AG09319 (cell line): ENCODE measurements at regions not wholly inside any gene's neighbourhood (a gene's known extent, or its start where the extent isn't known, plus 50 kb on each side); places are given as distances from the start of the nearest gene placed in this dataset.

Source experiments
- DNase-seq: peaks from one replicate; pipeline ENCODE4 v3.0.0-alpha.2; 2010; ENCODE audit warnings: low read depth; ENCODE audit errors: extremely low read depth
- TF ChIP-seq, protein P1 (sequence below): IDR thresholded peaks from 2 replicates; pipeline ENCODE4 v1.5.1; 2011; ENCODE audit warnings: low read depth, mild to moderate bottlenecking, inconsistent platforms, low read length, moderate library complexity

DNA sequence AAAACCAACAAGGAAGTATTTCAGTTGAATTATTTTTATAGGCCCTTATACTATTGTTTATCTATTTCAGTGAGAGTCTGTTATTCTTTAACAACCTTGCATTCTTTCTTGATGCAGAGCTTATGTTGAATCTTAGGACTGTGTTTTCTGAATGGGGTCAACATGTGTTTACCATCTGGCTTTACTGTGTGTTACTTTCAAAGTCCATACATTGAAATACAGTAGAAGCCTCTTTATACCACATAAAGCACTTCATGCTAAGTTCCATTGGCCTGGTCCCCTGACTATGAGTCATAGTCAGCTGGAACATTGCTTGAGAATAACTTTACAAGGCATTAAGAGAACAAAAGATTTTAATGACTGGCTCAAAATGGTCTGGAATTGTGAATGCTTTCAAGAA is 152.6 kb downstream of the GASK1B start:
- TF ChIP-seq, protein P1, sequence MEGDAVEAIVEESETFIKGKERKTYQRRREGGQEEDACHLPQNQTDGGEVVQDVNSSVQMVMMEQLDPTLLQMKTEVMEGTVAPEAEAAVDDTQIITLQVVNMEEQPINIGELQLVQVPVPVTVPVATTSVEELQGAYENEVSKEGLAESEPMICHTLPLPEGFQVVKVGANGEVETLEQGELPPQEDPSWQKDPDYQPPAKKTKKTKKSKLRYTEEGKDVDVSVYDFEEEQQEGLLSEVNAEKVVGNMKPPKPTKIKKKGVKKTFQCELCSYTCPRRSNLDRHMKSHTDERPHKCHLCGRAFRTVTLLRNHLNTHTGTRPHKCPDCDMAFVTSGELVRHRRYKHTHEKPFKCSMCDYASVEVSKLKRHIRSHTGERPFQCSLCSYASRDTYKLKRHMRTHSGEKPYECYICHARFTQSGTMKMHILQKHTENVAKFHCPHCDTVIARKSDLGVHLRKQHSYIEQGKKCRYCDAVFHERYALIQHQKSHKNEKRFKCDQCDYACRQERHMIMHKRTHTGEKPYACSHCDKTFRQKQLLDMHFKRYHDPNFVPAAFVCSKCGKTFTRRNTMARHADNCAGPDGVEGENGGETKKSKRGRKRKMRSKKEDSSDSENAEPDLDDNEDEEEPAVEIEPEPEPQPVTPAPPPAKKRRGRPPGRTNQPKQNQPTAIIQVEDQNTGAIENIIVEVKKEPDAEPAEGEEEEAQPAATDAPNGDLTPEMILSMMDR = no peak
- peak; percentile 60 for DNase-seq

DNA sequence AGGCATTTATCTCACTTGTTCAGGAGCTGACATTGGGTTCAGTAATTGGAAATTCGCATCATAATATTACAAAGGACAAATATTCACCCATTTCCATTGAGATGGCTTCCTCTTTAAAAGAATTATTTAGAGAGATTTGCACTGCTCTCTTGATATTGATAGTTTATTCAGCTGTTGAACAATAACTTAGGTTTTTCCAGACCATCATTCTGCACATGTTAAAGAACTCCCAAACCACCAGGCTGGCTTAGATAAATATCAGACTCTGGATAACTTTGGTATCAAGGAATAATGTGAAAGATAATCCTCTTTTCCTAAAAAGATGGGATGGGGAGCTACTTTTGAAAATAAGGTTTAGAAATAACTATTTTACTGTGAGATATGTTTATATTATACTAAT is 154.0 kb downstream of the GASK1B start:
- TF ChIP-seq, protein P1 = no peak
- DNase-seq = no peak

DNA sequence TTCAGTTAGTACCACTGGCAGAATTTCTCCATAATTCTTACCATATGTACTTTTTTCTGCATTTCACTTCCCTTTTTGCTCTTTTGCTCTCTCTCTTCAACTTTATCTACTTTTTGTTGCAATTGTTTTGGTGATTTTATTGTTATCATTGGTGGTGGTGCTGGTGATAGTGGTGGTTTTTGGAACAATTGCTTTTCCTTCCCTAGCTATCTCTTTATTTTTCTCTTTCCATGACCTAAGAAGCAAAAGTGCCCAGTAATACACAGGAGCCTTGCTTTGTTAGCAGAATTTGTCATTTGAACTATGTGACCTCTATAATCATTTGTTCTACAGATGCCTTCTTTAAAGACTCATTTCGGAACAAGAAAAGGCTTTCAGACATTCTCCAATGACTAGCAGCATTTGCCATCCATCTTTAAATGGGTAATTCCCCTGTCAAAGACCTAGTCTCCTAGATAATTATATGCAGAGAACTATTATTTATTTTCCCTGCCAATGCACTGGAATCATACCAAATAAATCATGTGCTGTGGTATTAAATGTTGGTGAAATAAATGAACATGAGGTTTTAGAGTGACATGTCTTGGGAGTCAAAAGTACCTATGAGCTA is 154.5 kb downstream of the GASK1B start:
- TF ChIP-seq, protein P1 = no peak
- no peak for DNase-seq

DNA sequence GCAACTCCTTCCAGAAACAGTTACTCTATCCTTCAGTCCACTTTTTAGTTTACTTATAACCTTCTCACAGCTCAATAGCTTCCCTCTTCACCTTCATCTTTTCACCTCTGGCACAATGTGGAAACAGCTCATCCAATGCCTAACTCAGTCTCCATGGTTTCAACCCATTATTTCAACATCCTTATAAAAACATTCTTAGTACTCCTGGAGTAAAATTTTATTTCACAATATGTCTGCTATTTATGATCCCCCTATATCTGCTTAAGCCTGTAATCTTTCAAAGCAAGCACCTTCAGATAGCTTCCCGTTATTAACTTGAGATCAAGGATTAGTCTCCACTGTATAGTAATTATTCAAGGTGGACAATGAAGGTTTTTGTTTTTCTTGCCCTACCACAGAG is 156.3 kb downstream of the GASK1B start:
- DNase-seq = no peak
- TF ChIP-seq, protein P1 = no peak

- no peak for DNase-seq
- TF ChIP-seq, protein P1 = no peak
These were observed 157.6 kb downstream of the GASK1B start for GRCh38 chr4:158015241-158015640.

DNA sequence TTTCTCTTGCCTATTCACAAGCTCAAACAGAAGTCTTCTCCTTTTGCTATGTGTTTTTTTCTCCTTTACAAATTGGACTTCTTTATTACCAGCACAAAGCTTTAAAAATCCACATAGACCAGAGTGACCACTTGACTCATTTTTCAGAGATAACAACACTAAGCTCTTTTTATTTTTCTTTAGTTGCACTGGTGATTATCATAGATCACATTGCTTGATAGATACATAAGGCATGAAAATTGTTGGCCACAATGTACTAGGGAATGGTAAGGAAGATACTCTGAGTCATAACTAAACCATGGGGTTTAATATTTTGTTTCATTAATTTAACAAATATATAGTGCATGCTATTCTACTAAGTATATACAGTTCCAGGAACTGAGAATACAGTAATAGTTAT is 159.0 kb downstream of the GASK1B start:
- DNase-seq = no peak
- TF ChIP-seq, protein P1 = no peak

GRCh38 chr4:158010361-158010760 is 162.5 kb downstream of the GASK1B start:
- TF ChIP-seq, protein P1 = no peak
- no peak for DNase-seq
